Uterus (tissue), 2 donors: ENCODE measurements at regions not wholly inside any gene's neighbourhood (a gene's known extent, or its start where the extent isn't known, plus 50 kb on each side); places are given as distances from the start of the nearest gene placed in this dataset.

ENCODE experiments used
- CTCF ChIP-seq, 4 experiments: fragments of 200-600 bp in 2 of 4; fragments of 450-650 bp in 2 of 4; sonication (generic) in 2 of 4; IDR thresholded peaks; one replicate each; pipeline ENCODE4 v1.5.1; 2016 to 2019; ENCODE audit warnings: antibody characterized with exemption in 4 of 4, mild to moderate bottlenecking in 2 of 4, moderate library complexity in 1 of 4
- POLR2A ChIP-seq, 2 donors: fragments of 450-650 bp; IDR thresholded peaks; one replicate each; pipeline ENCODE4 v1.6.1; 2016; ENCODE audit warnings: antibody characterized with exemption in 2 of 2, mild to moderate bottlenecking in 1 of 2, moderate library complexity in 1 of 2

GRCh38 chr10:75303045-75303777 lies 67.5 kb upstream of the COMTD1 start:
- TF ChIP-seq CTCF (IDR thresholded peaks at IDR 0.05) (no peak), POLR2A (IDR thresholded peaks at IDR 0.05) (no peak)
